Neural cell (in vitro differentiated cells): ENCODE measurements at regions not wholly inside any gene's neighbourhood (a gene's known extent, or its start where the extent isn't known, plus 50 kb on each side); places are given as distances from the start of the nearest gene placed in this dataset.
"Not testable (repeated sequence)": the region's sequence is repeated elsewhere in the genome, so short reads cannot be mapped to it uniquely, and the experiment has no call there.

ENCODE experiments used
- H2AFZ ChIP-seq: fragments of 200-600, 300-800 bp; sonication (generic), shearing (Covaris generic); 2 replicates; pipeline ENCODE4 v1.6.0; 2014; ENCODE audit warnings: low read depth, mild to moderate bottlenecking, antibody characterized with exemption, low read length, moderate library complexity
- H3F3A ChIP-seq: fragments of 200-600 bp; shearing (Covaris generic); 2 replicates; pipeline ENCODE4 v1.6.1; 2016; ENCODE audit warnings: mild to moderate bottlenecking, moderate library complexity, mixed read lengths, antibody characterized with exemption, low read length; ENCODE audit not compliant: insufficient read depth, poor library complexity, severe bottlenecking
- H3K27ac ChIP-seq: fragments of 200-600, 300-800 bp; sonication (generic), shearing (Covaris generic); 2 replicates; pipeline ENCODE4 v1.5.1; 2014; ENCODE audit warnings: mild to moderate bottlenecking, low read length, moderate library complexity
- H3K27me3 ChIP-seq: fragments of 300-800, 200-600 bp; sonication (generic), shearing (Covaris generic); 2 replicates; pipeline ENCODE4 v1.6.0; 2014; ENCODE audit warnings: mild to moderate bottlenecking, low read depth, low read length, moderate library complexity; ENCODE audit not compliant: insufficient read depth
- H3K36me3 ChIP-seq: fragments of 300-800, 200-600 bp; sonication (generic), shearing (Covaris generic); 2 replicates; pipeline ENCODE4 v1.5.1; 2014; ENCODE audit warnings: mild to moderate bottlenecking, antibody characterized with exemption, low read length, moderate library complexity; ENCODE audit not compliant: insufficient read depth
- H3K4me2 ChIP-seq: fragments of 300-800, 200-600 bp; sonication (generic), shearing (Covaris generic); 2 replicates; pipeline ENCODE4 v1.6.0; 2014; ENCODE audit warnings: mild to moderate bottlenecking, low read length
- H3K4me3 ChIP-seq: fragments of 300-800, 200-600 bp; sonication (generic), shearing (Covaris generic); 2 replicates; pipeline ENCODE4 v1.5.1; 2014; ENCODE audit warnings: mild to moderate bottlenecking, low read length, moderate library complexity
- H3K79me2 ChIP-seq: fragments of 200-600 bp; shearing (Covaris generic); replicated peaks from 2 replicates; pipeline ENCODE4 v1.6.0; 2014; ENCODE audit warnings: mild to moderate bottlenecking, low read length, moderate library complexity; ENCODE audit not compliant: insufficient read depth
- H3K9ac ChIP-seq: fragments of 300-800, 200-600 bp; sonication (generic), shearing (Covaris generic); 2 replicates; pipeline ENCODE4 v1.6.1; 2016; ENCODE audit warnings: mild to moderate bottlenecking, low read length, mixed read lengths
- H3K9me2 ChIP-seq: fragments of 200-600 bp; shearing (Covaris generic); 2 replicates; pipeline ENCODE4 v1.6.1; 2016; ENCODE audit warnings: mild to moderate bottlenecking, low read length, mixed read lengths; ENCODE audit not compliant: insufficient read depth
- H3K9me3 ChIP-seq: fragments of 200-600, 300-800 bp; sonication (generic), shearing (Covaris generic); 2 replicates; pipeline ENCODE4 v1.6.1; 2016; ENCODE audit warnings: mild to moderate bottlenecking, mixed run types, low read length, moderate library complexity, mixed read lengths
- H4K20me1 ChIP-seq: fragments of 200-600 bp; shearing (Covaris generic); 2 replicates; pipeline ENCODE4 v1.6.1; 2016; ENCODE audit warnings: mild to moderate bottlenecking, mixed run types; ENCODE audit not compliant: insufficient read depth
- CTCF ChIP-seq: fragments of 450-650 bp; IDR thresholded peaks from 2 replicates; pipeline ENCODE4 v1.5.1; 2014; ENCODE audit warnings: antibody characterized with exemption, mild to moderate bottlenecking, moderate library complexity; ENCODE audit not compliant: poor library complexity, severe bottlenecking
- EP300 ChIP-seq: fragments of 450-650 bp; conservative IDR thresholded peaks from 2 replicates; pipeline ENCODE4 v1.6.1; 2014; ENCODE audit warnings: antibody characterized with exemption, mild to moderate bottlenecking, moderate library complexity; ENCODE audit not compliant: poor library complexity, severe bottlenecking
- EZH2 ChIP-seq: fragments of 200-600, 300-800 bp; shearing (Covaris generic), sonication (generic); IDR thresholded peaks from 2 replicates; pipeline ENCODE4 v1.6.1; 2014; ENCODE audit warnings: antibody characterized with exemption, low read length, borderline replicate concordance, mild to moderate bottlenecking; ENCODE audit not compliant: insufficient read depth, poor library complexity, severe bottlenecking
- MXI1 ChIP-seq: fragments of 450-650 bp; conservative IDR thresholded peaks from 2 replicates; pipeline ENCODE4 v1.6.1; 2014; ENCODE audit warnings: antibody characterized with exemption, mild to moderate bottlenecking; ENCODE audit not compliant: poor library complexity, severe bottlenecking
- POLR2AphosphoS5 ChIP-seq: IDR thresholded peaks from 2 replicates; pipeline ENCODE4 v1.6.1; 2012
- RAD21 ChIP-seq: fragments of 450-650 bp; conservative IDR thresholded peaks from 2 replicates; pipeline ENCODE4 v1.6.1; 2014; ENCODE audit warnings: antibody characterized with exemption, mild to moderate bottlenecking, moderate library complexity
- SMC3 ChIP-seq: fragments of 450-650 bp; conservative IDR thresholded peaks from 2 replicates; pipeline ENCODE4 v1.6.1; 2014; ENCODE audit warnings: antibody characterized with exemption, mild to moderate bottlenecking, moderate library complexity; ENCODE audit not compliant: poor library complexity
- TAF1 ChIP-seq: IDR thresholded peaks from 2 replicates; pipeline ENCODE4 v1.6.1; 2012; ENCODE audit warnings: low read depth
- TF ChIP-seq, protein P1 (sequence below): IDR thresholded peaks from 2 replicates; pipeline ENCODE4 v1.6.1; 2012; ENCODE audit warnings: borderline replicate concordance

DNA sequence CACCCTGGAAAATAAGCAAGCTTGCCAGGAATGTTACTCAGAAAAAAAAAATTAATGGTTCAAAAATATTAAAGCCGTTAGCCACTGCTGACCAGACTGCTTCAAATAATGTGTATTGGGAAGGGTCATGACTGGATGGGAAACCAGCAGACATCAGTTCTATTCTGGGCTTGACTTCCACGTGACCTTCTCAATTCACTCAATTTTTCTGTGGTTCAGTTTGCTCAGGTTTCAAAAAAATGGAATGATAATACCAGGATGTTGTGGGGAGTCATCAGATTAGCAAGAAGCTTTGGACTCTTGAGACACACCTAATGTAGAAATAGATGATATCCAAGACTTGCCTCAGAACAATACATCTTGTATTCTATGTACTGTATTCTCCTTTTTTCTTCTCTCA is 541.9 kb upstream of the BOD1L1 start:
- no peak overlapping the region for H3K27ac ChIP-seq
- H3K27me3 ChIP-seq: no peaks in the 10 kb centered on the region
- H3F3A ChIP-seq: no peaks in the 10 kb centered on the region
- no peak overlapping the region for H3K4me3 ChIP-seq
- no peaks in the 10 kb centered on the region for H3K9me2 ChIP-seq
- no peaks in the 10 kb centered on the region for H3K36me3 ChIP-seq
- H4K20me1 ChIP-seq: no peaks in the 10 kb centered on the region
- no peak overlapping the region for H2AFZ ChIP-seq
- H3K9me3 ChIP-seq: no peaks in the 10 kb centered on the region
- no peaks in the 10 kb centered on the region for H3K79me2 ChIP-seq
- no peak overlapping the region for H3K9ac ChIP-seq
- no peak for TF ChIP-seq SMC3
- TF ChIP-seq, protein P1, sequence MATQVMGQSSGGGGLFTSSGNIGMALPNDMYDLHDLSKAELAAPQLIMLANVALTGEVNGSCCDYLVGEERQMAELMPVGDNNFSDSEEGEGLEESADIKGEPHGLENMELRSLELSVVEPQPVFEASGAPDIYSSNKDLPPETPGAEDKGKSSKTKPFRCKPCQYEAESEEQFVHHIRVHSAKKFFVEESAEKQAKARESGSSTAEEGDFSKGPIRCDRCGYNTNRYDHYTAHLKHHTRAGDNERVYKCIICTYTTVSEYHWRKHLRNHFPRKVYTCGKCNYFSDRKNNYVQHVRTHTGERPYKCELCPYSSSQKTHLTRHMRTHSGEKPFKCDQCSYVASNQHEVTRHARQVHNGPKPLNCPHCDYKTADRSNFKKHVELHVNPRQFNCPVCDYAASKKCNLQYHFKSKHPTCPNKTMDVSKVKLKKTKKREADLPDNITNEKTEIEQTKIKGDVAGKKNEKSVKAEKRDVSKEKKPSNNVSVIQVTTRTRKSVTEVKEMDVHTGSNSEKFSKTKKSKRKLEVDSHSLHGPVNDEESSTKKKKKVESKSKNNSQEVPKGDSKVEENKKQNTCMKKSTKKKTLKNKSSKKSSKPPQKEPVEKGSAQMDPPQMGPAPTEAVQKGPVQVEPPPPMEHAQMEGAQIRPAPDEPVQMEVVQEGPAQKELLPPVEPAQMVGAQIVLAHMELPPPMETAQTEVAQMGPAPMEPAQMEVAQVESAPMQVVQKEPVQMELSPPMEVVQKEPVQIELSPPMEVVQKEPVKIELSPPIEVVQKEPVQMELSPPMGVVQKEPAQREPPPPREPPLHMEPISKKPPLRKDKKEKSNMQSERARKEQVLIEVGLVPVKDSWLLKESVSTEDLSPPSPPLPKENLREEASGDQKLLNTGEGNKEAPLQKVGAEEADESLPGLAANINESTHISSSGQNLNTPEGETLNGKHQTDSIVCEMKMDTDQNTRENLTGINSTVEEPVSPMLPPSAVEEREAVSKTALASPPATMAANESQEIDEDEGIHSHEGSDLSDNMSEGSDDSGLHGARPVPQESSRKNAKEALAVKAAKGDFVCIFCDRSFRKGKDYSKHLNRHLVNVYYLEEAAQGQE: no peak
- no peak for TF ChIP-seq EP300
- no peak for TF ChIP-seq CTCF
- TF ChIP-seq EZH2: no peak
- no peak for TF ChIP-seq POLR2AphosphoS5
- no peak for TF ChIP-seq RAD21
- no peak for TF ChIP-seq TAF1
- no peak for TF ChIP-seq MXI1
- no peak overlapping the region for H3K4me2 ChIP-seq

DNA sequence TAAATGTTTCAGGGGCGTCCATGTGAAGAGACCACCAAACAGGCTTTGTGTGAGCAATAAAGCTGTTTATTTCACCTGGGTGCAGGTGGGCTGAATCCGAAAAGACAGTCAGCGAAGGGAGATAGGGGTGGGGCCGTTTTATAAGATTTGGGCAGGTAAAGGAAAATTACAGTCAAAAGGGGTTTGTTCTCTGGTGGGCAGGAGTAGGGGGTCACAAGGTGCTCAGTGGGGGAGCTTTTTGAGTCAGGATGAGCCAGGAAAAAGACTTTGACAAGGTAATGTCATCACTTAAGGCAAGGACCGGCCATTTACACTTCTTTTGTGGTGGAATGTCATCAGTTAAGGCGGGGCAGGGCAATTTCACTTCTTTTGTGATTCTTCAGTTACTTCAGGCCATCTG is 542.4 kb upstream of the BOD1L1 start:
- not testable (repeated sequence) for H3K79me2 ChIP-seq, H3K4me2 ChIP-seq, H3K9ac ChIP-seq, H3F3A ChIP-seq, H4K20me1 ChIP-seq, H2AFZ ChIP-seq, H3K9me3 ChIP-seq, H3K9me2 ChIP-seq, H3K27ac ChIP-seq, H3K36me3 ChIP-seq, H3K4me3 ChIP-seq, H3K27me3 ChIP-seq

DNA sequence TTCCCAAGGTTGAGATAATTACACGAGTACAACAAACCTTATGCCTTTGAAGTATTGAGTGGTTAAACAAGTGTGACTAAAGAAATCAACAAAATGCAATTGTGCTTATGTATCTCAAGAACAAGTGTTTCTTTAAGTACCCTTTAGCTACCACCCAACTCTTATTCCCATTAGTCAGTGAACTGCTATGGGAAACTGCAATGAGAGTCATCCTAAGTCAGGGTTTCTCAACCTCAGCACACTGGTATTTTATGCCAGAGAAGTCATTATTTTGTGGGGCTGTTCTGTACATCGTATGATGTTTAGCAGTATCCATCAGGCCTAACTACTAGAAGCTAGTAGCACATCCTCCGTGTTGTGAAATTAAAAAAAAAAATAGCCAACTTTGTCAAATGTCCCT is 549.1 kb upstream of the BOD1L1 start:
- Histone ChIP-seq H3K27me3 (no peaks in the 10 kb centered on the region), H3K79me2 (no peaks in the 10 kb centered on the region), H3K4me2 (no peak overlapping the region), H2AFZ (no peak overlapping the region), H3K9ac (no peak overlapping the region), H3K27ac (no peak overlapping the region), H3K36me3 (no peaks in the 10 kb centered on the region), H3K9me3 (no peaks in the 10 kb centered on the region), H3K9me2 (no peaks in the 10 kb centered on the region), H4K20me1 (no peaks in the 10 kb centered on the region), H3F3A (no peaks in the 10 kb centered on the region), H3K4me3 (no peak overlapping the region)
- TF ChIP-seq EP300: no peak
